GM23248 (cell line): ENCODE measurements at regions not wholly inside any gene's neighbourhood (a gene's known extent, or its start where the extent isn't known, plus 50 kb on each side); places are given as distances from the start of the nearest gene placed in this dataset.

ENCODE experiments used
- EZH2 ChIP-seq: fragments of 200-600 bp; sonication (generic); IDR thresholded peaks from 2 replicates; pipeline ENCODE4 v1.6.1; 2018; ENCODE audit warnings: antibody characterized with exemption, mild to moderate bottlenecking; ENCODE audit not compliant: insufficient read depth, poor library complexity, severe bottlenecking
- EZH2phosphoT487 ChIP-seq: fragments of 200-600 bp; sonication (generic); IDR thresholded peaks from 2 replicates; pipeline ENCODE4 v1.6.1; 2018; ENCODE audit warnings: antibody characterized with exemption, moderate library complexity, mild to moderate bottlenecking, low read depth; ENCODE audit not compliant: insufficient read depth

DNA sequence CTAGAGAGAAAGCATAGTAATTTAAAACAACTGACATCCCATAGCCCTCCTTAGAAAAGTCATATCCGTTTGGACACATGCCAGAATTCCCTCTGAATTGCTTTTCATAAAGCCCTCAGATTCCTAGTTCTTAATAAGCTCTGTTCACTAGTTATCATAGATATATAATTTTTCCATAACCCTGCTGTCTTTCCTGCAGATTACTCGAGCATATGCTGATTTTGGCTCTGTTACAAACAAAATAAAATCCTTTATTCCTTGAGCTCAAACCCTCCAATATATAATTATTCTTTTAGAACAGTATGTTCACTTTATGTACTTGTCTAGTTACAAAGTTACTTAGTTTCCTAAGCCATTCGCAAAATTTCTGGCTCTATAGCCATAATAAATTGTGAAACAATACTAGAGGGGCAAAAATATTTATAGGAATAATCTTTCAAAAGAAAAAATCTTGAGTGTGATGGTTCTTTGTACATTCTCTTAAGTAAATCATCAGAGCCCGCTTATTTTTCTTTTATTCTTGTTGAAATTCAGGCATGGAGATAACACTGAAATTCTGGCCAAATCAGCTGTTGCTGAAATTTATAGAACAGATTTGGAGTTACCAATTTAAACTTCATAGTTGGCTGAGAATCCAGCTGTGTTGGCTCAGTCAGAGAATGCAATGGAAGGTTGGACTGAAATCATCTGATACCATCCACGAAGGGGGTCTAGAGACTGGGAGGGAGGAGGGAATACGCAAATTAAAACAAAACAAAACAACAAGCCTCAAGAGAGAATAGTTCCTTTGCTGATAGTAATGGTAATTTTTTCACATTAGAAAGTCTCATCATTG, 146.1 kb upstream of the TMEM196 start:
- no peak for TF ChIP-seq EZH2
- TF ChIP-seq EZH2phosphoT487, result no peak
